Activated naive CD4-positive, alpha-beta T cell treated with Interleukin-2 at 50 U/mL for 16 hours (primary cell): ENCODE measurements at regions not wholly inside any gene's neighbourhood (a gene's known extent, or its start where the extent isn't known, plus 50 kb on each side); places are given as distances from the start of the nearest gene placed in this dataset.
"Not testable (repeated sequence)": the region's sequence is repeated elsewhere in the genome, so short reads cannot be mapped to it uniquely, and the experiment has no call there.

Source experiments
- DNase-seq: peaks from one replicate; pipeline ENCODE4 v3.0.0-alpha.2; 2020

DNA sequence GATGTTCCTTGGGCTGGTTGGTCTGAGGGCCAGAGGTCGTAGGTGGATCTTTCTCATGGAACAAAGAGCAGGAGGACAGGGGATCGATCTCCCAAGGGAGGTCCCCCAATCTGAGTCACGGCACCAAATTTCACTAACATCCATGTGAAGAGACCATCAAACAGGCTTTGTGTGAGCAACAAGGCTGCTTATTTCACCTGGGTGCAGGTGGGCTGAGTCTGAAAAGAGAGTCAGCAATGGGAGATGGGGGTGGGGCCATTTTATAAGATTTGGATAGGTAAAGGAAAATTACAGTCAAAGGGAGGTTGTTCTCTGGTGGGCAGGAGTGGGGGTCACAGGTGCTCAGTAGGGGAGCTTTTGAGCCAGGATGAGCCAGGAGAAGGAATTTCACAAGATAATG is 334.0 kb upstream of the HTR1E start:
- DNase-seq = not testable (repeated sequence)

DNA sequence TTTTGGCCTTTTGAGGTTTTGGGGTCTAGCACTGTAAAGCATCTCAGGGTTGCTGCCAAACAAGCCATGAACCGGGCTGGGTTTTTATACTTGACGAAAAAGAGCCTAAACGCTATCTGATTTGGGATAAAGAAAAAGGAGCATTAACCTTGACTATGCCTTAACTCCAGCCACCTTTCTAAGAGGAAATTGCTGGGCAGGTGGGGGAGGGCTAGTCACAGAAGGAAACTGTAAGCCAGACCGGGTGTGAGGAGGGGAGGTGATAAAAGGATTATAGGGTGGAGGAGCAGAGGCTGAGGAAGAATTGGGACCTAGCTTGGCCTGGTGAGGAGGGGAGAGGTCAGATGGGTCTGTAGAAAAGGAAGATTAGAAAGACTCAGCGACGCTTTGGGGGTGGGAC is 335.2 kb upstream of the HTR1E start:
- not testable (repeated sequence) for DNase-seq

DNA sequence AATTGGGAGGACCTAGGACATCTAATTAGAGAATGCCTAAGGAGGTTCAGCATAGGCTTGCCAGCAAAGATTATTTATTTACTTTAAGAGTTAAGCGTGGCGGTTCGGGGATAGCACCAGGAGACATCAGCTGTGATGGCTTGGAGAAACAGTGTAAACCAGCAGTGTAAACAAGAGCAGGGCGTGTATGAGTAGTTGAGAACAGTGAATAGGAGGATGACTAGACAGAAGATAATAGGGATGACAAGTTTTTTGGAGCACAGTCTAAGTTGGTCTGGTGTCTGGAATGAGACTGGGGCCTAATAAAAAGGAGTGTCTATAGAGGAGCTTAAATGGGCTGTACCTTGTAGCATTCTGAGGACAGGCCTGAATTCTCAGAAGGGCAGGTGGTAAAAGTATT is 338.4 kb upstream of the HTR1E start:
- not testable (repeated sequence) for DNase-seq

DNA sequence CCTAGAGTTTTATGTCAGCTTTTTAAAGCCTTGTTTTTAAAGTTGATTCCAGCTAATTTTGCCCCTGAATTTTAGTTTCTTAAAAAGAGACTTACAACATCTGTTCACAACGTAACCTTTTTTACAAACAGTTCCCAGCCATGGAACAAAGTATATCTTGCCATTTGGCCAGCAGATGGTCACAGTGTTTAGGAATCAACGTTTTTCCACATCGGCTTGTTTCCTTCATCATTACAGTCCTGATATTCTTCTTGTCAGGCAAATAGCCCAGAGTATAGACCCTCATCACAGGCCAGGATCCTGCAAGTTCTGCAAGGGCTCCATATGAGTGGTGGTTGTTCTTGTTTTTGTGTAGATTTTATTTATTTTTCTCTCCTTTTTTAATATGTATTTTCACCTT is 341.7 kb upstream of the HTR1E start:
- DNase-seq = no peak

DNA sequence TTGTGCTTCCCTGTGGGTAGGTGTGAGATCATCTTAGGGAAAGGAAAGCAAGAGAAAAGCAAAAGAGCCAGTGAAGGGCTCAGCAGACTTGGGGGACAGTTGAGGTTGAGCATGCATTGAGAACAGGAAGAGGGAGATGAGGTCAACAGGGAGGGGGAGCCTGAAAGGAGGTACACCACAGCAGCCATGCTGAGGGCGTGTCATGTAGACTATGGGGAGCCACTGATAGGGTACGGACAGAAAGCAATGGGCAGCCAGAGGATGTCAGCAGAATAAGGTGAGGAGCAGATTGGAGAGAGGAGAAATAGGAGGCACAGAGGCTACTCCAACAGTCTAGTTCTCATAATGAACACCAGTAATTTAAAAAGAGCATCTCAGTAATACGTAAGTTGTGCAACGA is 351.1 kb upstream of the HTR1E start:
- no peak for DNase-seq

DNA sequence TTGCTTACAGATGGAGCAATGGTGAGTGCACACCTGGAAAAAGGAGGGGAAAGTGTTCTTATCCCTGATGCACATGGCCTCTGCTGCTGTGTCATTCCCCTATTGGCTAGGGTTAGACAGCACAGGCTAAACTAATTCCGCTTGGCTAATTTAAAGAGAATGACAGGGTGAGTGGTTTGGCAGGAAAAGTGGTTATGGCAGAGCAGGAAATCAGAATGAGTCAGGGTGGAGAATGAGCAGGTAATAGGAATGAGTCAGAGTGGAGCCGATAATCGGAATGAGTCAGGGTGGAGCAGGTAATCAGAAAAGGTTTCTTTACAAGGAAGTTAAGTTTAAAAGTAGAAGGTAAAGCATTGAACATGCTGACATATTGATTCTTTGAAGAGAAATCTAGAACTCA is 355.5 kb upstream of the HTR1E start:
- DNase-seq = no peak

DNA sequence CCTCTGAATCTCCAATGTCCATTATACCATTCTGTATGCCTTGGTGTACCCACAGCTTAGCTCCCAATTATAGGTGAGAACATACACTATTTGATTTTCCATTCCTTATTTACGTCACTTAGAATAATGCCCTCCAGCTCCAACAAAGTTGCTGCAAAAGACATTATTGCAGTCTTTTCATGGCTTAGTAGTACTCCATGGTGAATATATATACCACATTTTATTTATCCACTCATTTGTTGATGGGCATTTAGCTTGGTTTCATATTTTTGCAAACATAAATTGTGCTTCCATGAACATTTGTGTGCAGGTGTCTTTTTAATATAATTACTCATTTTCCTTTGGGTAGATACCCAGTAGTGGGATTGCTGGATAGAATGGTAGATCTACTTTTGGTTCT is 374.1 kb upstream of the HTR1E start:
- DNase-seq = no peak

DNA sequence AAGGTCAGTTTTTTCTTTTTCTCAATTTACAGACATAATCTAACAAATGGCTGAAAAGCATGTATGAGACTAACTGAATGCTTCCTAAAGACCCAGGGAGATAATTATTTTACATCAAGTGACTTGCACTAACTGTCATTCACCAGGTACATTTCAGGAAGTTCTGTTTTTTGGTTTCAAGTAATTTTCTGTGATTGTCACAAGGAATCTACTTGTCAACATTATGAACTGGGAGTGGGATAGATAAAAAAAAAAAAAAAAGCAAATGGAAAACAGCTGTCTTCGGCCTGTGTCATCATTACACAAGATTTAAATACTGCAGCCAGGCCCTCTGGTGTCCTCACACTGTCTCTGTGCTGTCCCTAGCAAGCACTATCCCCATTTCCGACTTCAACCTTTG is 379.0 kb upstream of the HTR1E start:
- no peak for DNase-seq

DNA sequence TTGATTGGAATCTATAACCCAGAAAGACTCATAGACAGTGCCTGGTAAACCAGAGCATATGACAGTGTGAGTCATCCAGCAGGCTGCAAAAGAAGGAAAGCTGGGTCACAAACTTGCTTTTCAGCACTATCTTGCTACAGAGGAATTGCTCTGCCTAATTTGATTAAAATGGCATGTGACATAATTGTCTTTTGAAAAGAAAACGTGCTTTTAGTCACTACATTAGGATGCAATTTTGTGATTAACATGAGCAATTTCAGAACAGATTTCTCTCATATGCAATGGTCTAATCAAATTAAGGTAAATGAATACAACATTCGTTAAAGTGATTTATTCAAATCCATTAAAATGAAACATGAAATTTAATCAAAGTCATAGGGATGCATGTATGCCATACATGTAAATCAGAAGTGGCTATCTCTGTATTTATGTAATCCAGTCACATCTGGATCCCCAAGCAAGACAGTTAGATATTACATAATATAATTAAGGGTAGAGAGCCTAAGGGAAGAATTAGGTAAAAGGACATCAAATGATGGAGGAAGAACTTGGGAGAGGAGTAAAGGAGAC is 400.0 kb upstream of the HTR1E start:
- DNase-seq = no peak

DNA sequence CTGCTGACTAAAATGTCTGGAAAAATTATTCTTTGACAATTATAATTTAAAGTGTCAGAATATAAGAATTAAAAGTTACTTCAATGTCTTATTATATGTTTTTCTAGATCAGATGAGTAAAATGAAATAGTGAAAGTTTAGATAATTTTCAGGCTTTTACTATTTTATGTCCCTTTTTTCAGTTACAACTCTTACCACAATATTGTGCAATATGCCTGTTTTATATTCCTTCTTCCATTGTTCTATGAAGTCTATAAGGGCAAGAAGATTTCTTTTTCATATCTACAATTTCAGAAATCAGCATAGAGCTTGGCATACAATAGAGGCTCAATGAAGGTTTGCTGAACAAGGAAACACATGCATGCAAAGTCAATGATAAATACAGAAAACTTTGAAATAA is 401.2 kb upstream of the HTR1E start:
- DNase-seq = no peak

DNA sequence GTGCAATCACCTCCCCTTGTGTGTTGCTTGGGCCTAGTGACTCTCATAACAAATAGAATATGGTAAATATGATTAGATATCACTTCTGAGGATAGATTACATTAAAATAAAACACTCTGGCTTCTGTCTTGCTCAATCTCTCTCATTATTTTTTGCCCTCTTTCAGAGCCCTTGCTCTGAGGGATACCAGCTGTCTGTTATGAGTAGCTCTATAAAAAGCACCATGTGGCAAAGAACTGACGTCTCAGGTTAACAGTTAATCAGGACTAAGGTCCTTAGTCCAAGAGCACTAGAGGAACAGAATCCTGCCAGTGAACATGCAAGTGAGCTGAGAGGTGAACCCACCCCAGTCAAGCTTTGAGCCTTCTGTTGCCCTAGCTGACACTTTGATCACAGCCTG is 402.2 kb upstream of the HTR1E start:
- DNase-seq = no peak

DNA sequence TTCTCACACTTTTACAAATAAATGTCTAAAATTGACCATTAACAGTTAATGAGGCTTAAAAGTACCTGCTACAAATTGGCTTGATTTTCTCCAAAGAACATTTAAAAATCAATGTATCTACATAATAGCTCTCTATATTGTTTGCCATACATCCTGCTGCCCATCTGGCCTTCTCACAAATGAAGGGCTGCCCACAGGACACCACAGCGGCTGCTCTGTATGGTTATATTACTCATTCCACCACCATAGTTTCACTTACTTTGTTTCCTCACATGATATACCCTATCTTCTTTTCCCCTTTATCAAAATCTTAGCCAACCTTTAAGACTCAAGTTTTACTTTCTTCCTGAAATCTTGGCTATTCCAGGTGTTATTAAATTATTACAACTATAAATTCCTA is 407.7 kb upstream of the HTR1E start:
- no peak for DNase-seq

DNA sequence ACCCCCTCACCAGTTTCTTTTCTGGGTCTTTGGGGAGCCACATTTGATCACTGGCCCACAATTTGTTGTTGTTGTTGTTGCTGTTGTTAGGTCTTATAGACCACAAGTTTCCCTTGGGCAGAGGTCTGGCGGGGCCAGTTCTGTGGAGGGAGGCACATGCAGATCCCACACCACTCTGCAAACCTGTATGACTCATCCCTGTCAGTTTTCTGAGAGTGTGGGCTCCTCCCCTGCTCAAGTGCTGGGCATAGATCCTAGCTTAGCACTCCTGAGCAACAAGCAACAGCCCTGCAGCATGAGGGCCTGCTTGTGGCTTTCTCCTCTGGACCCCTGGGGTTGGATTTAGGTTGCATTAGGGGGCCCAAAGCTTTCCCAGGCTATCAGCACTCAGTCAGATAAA is 411.1 kb upstream of the HTR1E start:
- DNase-seq = no peak

DNA sequence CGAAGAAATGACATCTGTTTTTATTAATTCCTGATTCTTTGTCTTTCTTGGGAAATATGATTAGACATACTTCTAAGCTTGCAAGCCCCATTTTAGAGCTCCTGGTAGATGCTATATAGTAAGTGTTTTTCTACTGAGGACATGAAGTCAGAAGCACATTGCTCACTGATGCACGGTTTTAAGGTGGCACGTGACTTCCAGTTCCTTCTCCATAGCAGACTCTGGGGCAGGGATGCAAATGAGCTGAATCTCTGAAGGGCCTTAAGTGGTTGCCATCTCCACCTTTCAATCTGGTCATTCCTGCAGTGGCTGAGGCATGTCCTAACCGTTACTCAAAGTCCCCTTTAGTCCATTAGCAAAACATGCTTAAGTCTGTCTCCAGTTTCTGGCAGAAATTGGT is 421.2 kb upstream of the HTR1E start:
- DNase-seq = no peak

DNA sequence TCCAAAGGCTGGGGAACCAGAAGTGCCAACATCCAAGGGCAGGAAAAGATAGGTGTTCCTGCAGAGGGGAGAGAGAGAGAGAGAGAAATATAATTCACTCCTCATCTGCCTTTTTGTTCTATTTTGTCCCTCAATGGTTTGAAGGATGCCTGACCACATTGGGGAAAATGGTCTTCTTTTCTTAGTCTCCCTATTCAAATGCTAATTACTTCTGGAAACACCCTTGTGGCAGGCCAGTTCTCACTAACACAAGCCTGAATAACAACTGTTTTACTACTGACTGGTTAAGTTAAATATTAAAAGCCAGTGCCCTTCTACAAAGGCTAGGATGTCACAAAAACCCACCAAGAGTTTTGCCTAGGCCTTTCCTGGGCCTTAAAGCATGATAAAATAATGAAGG is 425.4 kb upstream of the HTR1E start:
- DNase-seq = no peak

DNA sequence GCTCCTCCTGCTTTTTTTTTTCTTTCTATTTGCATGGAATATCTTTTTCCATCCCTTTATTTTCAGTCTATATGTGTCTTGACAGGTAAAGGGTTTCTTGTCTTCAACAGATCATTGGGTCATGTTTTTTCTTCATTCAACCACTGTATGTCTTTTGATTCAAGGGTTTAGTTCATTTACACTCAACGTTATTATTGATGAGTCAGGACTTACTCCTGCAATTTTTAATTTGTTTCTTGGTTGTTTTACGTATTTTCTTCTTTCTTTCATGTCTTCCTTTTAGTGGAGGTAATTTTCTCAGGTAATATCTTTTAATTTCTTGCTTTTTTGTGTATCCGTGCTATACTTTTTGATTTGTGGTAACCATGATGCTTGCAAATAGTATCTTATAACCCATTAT is 429.1 kb upstream of the HTR1E start:
- no peak for DNase-seq

DNA sequence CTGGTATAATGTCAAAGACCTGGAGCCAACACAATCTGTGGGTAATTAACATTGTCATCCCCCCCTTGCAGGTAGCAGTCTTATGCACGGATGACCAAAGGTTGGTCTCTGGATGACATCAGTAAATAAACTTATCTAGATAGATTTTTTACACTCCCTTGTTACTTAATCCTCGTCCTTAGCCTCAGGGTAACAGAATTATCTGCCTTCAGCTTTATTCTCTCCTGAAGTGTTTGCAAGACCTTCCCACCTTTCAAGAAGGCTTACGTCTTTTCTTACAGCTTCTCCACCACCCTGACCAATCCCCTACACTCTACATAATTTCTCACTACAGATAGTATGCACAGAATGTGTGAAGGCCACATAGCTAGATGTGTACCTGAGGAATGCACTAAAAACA is 434.8 kb upstream of the HTR1E start:
- DNase-seq = no peak

DNA sequence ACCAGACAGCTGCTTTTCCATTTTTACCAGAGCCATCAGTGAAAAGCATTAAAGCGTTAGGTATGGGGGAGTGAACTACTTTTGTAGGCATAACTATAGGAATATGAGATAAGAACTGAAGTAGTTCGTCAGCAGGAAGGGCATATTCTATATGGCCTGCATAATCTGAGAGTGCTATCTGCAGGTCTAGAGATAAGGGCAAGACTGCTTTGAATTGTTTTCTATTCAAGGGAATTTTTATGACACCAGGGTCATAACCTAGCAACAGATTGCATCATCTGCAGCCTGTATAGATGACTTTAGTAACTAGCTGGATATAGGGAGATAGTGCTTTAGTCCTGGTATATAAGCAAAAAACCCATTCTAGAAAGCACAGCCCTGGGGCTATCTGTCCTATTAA is 437.3 kb upstream of the HTR1E start:
- DNase-seq = no peak

DNA sequence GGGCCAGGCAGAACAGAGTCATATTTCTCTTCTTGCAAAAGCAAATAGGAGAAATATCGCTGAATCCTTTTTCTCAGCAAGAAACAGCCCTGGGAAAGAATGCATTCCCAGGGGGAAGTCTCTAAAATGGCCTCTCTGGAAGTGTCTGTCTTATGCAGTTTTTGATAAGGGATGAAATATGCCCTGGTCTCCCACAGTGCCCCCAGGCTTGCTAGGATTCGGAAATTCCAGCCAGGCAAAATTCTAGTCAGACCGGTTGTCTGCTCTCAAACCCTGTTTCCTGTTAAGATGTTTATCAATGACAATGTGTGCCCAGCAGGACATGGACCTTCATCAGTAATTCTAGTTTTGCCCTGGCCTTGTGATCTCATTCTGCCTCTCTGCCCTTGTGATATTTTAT is 448.3 kb upstream of the HTR1E start:
- not testable (repeated sequence) for DNase-seq

DNA sequence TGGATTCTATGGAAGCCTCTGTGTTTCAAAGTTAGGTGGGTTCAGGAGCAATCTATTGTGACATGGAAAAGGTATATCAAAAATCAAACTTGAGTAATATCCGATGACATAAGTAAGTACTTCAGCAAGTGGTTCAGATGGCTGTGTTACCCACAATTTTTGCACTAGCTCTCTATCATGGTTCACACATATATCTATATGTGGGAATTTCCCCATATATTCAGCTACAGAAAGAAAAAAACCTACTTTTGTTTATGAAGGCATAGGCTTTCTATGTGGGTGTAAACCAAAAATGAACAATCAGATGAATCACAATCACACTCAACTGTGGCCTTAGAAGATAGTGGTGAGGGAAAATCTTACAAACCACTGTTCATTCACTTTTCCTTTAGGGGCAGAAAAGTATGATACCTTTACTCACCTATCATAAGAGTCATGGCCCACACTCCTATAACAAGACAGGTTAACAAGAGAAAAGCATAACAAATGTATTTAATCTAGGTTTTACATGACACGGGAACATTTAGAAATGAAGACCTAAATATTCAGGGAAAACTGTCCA is 449.6 kb upstream of the HTR1E start:
- no peak for DNase-seq

DNA sequence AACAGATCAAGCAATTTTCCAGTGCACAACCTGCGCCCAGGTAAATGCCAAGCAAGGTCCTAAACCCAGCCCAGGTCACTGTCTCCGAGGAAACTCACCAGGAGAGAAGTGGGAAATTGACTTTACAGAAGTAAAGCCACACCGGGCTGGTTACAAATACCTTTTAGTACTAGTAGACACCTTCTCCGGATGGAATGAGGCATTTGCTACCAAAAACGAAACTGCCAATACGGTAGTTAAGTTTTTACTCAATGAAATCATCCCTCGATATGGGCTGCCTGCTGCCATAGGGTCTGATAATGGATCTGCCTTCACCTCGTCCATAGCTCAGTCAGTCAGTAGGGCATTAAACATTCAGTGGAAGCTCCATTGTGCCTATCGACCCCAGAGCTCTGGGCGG is 459.0 kb upstream of the HTR1E start:
- not testable (repeated sequence) for DNase-seq

DNA sequence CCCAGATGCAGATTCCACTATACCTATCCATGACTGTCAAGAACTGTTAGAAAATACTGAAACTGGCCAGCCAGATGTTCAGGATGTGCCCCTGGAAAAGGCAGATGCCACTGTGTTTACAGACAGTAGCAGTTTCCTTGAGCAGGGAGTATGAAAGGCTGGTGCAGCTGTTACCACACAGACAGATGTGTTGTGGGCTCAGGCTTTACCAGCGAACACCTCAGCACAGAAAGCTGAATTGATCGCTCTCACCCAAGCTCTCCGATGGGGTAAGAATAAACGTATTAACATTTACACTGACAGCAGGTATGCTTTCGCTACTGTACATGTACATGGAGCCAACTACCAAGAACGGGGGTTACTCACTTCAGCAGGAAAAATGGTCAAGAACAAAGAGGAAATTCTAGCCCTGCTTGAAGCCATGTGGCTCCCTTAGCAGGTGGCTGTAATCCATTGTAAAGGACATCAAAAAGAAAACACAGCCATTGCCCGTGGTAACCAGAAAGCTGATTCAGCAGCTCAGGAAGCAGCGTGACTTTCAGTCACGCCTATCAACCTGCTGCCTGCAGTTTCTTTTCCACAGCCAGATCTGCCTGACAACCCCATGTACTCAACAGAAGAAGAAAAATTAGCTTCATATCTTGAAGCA is 459.7 kb upstream of the HTR1E start:
- no peak for DNase-seq

DNA sequence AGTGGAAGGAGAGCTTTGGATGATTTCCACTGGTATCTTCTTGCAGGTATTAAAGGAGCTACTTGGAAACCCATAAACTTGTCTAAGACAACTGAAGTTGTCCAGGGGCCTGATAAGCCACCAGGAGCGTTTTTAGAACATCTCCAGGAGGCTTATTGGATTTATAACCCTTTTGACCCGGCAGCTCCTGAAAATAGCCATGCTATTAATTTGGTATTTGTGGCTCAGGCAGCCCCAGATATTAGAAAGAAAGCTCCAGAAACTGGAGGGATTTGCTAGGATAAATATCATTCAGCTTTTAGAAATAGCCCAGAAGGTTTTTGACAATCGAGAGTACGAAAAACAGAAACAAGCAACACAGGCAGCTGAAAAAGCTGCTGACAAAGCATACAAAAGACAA is 461.0 kb upstream of the HTR1E start:
- DNase-seq = no peak

DNA sequence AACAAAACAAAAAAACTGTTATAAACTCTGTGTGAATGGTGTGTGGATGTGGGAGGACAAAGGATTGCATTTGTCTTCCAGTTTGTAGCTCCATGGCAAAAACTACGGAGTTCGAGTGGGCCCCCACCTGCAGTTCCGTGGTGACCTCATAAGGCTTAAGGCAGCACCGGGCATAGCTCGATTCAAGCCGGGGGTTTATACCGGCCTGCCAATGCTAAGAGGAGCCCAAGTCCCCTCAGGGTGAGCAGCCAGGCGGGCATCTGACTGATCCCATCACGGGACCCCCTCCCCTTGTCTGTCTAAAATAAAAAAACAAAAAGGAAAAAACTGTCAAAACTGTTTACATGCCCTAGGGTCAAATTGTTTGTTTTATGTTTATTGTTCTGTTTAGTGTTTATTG is 463.2 kb upstream of the HTR1E start:
- no peak for DNase-seq

DNA sequence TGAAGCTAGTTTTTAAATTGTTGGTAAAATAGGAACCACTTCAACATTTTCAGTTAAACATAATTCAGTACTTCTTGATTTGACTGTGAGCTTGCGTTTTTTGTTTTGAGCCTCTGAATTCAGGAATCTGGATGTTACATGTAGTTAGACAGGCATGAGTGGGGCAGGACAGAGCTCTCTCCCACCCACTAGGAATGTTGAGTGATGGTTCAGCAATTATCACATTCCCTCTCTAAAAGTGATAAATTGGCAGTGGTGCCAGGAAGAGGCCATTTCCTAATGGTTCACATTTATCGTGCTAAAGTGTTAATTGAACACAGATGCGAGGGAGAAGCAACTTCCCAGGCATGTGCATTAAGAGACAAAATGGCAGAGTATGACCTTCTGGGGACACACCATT is 465.5 kb upstream of the HTR1E start:
- no peak for DNase-seq
